ENCODE measurements at regions not wholly inside any gene's neighbourhood (a gene's known extent, or its start where the extent isn't known, plus 50 kb on each side); places are given as distances from the start of the nearest gene placed in this dataset.
"Not testable (repeated sequence)": the region's sequence is repeated elsewhere in the genome, so short reads cannot be mapped to it uniquely, and the experiment has no call there.

DNA sequence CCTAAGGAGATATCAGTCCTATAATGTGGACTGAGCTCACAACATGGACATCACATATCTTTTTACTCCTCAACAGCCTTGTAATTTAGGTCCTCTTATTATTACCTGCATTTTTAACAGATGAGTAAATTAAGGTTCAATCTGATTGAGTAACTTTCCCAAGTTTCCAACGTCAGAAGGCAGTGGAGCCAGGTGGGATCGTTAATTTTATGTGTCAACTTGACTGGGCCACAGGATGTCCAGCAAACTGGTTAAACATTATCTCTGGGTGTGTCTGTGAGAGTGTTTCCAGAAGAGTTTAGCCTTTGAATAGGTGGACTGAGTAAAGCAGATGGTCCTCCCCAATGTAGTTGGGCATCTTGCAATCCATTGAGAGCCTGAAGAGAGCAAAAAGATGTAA, 59.0 kb upstream of the SLIT2 start:
- TF ChIP-seq POLR2A (IDR thresholded peaks at IDR 0.05) = no peak
- TF ChIP-seq, protein P1, sequence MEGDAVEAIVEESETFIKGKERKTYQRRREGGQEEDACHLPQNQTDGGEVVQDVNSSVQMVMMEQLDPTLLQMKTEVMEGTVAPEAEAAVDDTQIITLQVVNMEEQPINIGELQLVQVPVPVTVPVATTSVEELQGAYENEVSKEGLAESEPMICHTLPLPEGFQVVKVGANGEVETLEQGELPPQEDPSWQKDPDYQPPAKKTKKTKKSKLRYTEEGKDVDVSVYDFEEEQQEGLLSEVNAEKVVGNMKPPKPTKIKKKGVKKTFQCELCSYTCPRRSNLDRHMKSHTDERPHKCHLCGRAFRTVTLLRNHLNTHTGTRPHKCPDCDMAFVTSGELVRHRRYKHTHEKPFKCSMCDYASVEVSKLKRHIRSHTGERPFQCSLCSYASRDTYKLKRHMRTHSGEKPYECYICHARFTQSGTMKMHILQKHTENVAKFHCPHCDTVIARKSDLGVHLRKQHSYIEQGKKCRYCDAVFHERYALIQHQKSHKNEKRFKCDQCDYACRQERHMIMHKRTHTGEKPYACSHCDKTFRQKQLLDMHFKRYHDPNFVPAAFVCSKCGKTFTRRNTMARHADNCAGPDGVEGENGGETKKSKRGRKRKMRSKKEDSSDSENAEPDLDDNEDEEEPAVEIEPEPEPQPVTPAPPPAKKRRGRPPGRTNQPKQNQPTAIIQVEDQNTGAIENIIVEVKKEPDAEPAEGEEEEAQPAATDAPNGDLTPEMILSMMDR (IDR thresholded peaks at IDR 0.05) = no peak
- Histone ChIP-seq H3K27me3 (no peaks in the 10 kb centered on the region), H3K4me3 (no peak overlapping the region), H3K36me3 (ENCODE audit: low read depth, missing control alignments) (no peaks in the 10 kb centered on the region), H3K9me3 (no peaks in the 10 kb centered on the region), H3K27ac (no peak overlapping the region), H3K4me1 (no peaks in the 10 kb centered on the region)
- no peak for DNase-seq
- WGBS, 2 donors = 65 to 82% methylated on average over 2 of the region's 2 CpGs
- intact Hi-C loops (cut with DNase I; ENCODE audit: low total_unique reads) = no loop called here

DNA sequence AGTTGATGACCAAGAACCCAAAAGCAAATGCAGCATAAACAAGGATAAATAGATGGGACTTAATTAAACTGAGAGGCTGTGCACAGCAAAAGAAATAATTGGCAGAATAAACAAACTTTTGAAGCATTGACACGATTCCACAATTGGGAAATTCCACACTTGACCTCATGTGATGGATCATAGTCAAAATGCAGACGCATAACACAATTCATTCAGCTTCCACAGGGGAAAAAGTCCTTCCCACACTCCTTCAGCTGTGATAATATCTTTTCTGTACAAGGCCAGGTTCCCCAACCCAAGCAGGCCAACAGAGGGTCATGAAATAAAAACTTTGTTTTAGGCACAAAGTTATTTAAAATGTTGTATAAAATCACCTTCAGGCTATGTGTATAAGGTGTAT, 66.6 kb upstream of the SLIT2 start:
- Histone ChIP-seq H3K27ac (no peak overlapping the region), H3K4me3 (no peak overlapping the region), H3K27me3 (no peaks in the 10 kb centered on the region), H3K36me3 (ENCODE audit: low read depth, missing control alignments) (no peaks in the 10 kb centered on the region), H3K9me3 (no peaks in the 10 kb centered on the region), H3K4me1 (no peaks in the 10 kb centered on the region)
- no peak for DNase-seq
- 35 to 51% methylated on average over 2 of the region's 2 CpGs for WGBS, 2 donors
- TF ChIP-seq, protein P1 (IDR thresholded peaks at IDR 0.05) = no peak
- no peak for TF ChIP-seq POLR2A (IDR thresholded peaks at IDR 0.05)
- intact Hi-C loops (cut with DNase I; ENCODE audit: low total_unique reads) = no loop called here

DNA sequence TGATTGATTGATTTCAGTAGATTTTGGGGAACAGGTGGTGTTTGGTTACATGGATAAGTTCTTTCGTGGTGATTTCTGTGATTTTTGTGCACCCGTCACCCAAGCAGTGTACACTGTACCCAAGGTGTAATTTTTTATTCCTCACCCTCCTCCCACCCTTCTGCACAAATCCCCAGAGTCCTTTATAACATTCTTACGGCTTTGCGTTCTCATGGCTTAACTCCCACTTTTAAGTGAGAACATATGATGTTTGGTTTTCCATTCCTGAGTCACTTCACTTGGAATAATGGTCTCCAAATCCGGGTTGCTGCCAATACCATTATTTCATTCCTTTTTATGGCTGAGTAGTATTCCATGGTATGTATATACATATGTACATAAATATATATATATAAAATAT, 68.6 kb upstream of the SLIT2 start:
- DNase-seq; H3K36me3 ChIP-seq (ENCODE audit: low read depth, missing control alignments); H3K27ac ChIP-seq; H3K4me1 ChIP-seq; H3K27me3 ChIP-seq; H3K9me3 ChIP-seq; H3K4me3 ChIP-seq; intact Hi-C loops (cut with DNase I; ENCODE audit: low total_unique reads): not testable (repeated sequence)
- WGBS, 2 donors = 82 to 88% methylated on average over 5 of the region's 5 CpGs

DNA sequence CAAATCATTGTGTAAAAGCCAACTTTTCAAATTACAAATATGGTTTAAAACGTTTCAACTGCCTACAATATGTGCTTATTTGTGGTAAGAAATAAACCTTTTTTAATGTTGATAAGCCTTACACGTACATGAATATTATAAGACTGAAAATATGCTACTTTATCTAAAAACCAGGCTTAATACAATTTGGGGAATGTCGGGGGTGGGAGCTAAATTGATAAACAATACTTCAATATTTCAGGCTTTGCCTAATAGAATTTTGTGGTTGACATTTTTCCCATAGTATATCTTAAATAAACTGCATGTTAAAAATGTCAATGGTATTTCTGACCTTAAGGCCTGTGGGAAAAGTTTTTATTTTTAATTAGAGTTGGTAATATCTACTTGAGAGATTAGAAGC, 69.8 kb upstream of the SLIT2 start:
- TF ChIP-seq POLR2A (IDR thresholded peaks at IDR 0.05) = no peak
- TF ChIP-seq, protein P1 (IDR thresholded peaks at IDR 0.05) = no peak
- H3K4me3 ChIP-seq = no peak overlapping the region

DNA sequence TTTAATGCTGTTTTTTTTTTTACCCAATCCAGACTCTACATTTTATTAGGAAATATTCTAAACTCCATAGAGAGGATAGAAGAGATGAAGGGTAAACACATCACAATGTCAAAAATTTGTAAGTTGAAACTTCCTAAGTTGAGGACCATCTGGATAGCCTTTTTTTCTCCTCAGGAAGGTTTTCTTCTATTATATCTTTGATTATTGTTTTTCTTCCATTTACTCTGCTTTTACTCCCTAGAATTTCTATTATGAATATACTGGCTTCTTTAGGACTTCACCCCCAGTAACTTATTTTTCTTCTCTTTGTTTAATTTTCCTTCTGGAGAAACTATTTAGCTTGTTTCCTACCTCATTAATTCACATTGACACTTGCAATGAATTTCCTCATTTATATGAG, 71.2 kb upstream of the SLIT2 start:
- H3K4me3 ChIP-seq = no peak overlapping the region
- H3K4me1 ChIP-seq = no peaks in the 10 kb centered on the region
- no peaks in the 10 kb centered on the region for H3K9me3 ChIP-seq
- H3K27me3 ChIP-seq = no peaks in the 10 kb centered on the region
- H3K27ac ChIP-seq = no peak overlapping the region
- TF ChIP-seq POLR2A (IDR thresholded peaks at IDR 0.05) = no peak
- TF ChIP-seq, protein P1 (IDR thresholded peaks at IDR 0.05) = no peak
- intact Hi-C loops (cut with DNase I; ENCODE audit: low total_unique reads) = no loop called here
- no peak for DNase-seq
- no peaks in the 10 kb centered on the region for H3K36me3 ChIP-seq (ENCODE audit: low read depth, missing control alignments)

More for the DNA sequence above, 69.8 kb upstream of the SLIT2 start:
- Histone ChIP-seq H3K9me3 (no peaks in the 10 kb centered on the region), H3K36me3 (ENCODE audit: low read depth, missing control alignments) (no peaks in the 10 kb centered on the region), H3K4me1 (no peaks in the 10 kb centered on the region), H3K27ac (no peak overlapping the region), H3K27me3 (no peaks in the 10 kb centered on the region)
- no peak for DNase-seq
- intact Hi-C loops (cut with DNase I; ENCODE audit: low total_unique reads) = no loop called here
- WGBS, 2 donors = 48 to 52% methylated on average over 3 of the region's 3 CpGs

Data from testis (tissue), 2 donors.